B cell (primary cell): ENCODE measurements at regions not wholly inside any gene's neighbourhood (a gene's known extent, or its start where the extent isn't known, plus 50 kb on each side); places are given as distances from the start of the nearest gene placed in this dataset.

Experiments
- ATAC-seq: fragments of 200-7000 bp; cut with Tn5 transposase; one replicate; pipeline ENCODE4 v1.10.0; 2021; ENCODE audit warnings: low read depth, mild to moderate bottlenecking, moderate number of reproducible peaks, moderate library complexity
- CTCF ChIA-PET: fragments of 350-600 bp; sonication (Branson Sonifier 250); formaldehyde crosslinking; loops from one replicate; lab custom pipeline; 2021; ENCODE audit warnings: antibody characterized with exemption, inconsistent platforms; lab: Charles Lee
- POLR2A ChIA-PET: fragments of 350-600 bp; sonication (Branson Sonifier 250); formaldehyde crosslinking; loops from one replicate; lab custom pipeline; 2021; ENCODE audit warnings: antibody characterized with exemption; lab: Charles Lee
- DNase-seq: peaks from one replicate; pipeline ENCODE4 v3.0.0; 2013
- H2AFZ ChIP-seq: 2 replicates; pipeline ENCODE4 v1.6.1; 2012; ENCODE audit warnings: mild to moderate bottlenecking, low read depth, low read length; ENCODE audit not compliant: insufficient read depth, poor library complexity, severe bottlenecking
- H3K27ac ChIP-seq, 2 donors: 1 replicate in 1 of 2; 2 replicates in 1 of 2; pipeline ENCODE4 v1.5.1; 2012 to 2013; ENCODE audit warnings: low read length in 2 of 2, mild to moderate bottlenecking in 2 of 2, moderate library complexity in 1 of 2
- H3K27me3 ChIP-seq, 4 experiments: fragments of 200-600 bp in 1 of 4; sonication (generic) in 1 of 4; replicated peaks in 1 of 4; 1 replicate in 2 of 4; 2 replicates in 2 of 4; pipeline versions ENCODE4 v1.6.1 to v1.7.0; 2013 to 2016; ENCODE audit warnings: low read length in 3 of 4, mild to moderate bottlenecking in 2 of 4, mixed read lengths in 1 of 4, moderate library complexity in 1 of 4; ENCODE audit not compliant: insufficient read depth in 4 of 4, control insufficient read depth in 3 of 4; ENCODE audit errors: control extremely low read depth in 1 of 4
- H3K36me3 ChIP-seq, 2 experiments: replicated peaks in 1 of 2; 1 replicate in 1 of 2; 2 replicates in 1 of 2; pipeline versions ENCODE4 v1.6.1 to v1.7.1; 2013; ENCODE audit warnings: low read length in 1 of 2; ENCODE audit not compliant: insufficient read depth in 2 of 2, control insufficient read depth in 1 of 2; ENCODE audit errors: control extremely low read depth in 1 of 2, extremely low read depth in 1 of 2
- H3K4me1 ChIP-seq, 2 donors: fragments of 200-600 bp in 1 of 2; sonication (generic) in 1 of 2; 1 replicate in 1 of 2; 2 replicates in 1 of 2; pipeline versions ENCODE4 v1.5.1 to v1.6.1; 2013 to 2017; ENCODE audit warnings: low read length in 2 of 2; ENCODE audit not compliant: control insufficient read depth in 2 of 2, insufficient read depth in 2 of 2
- H3K4me2 ChIP-seq: replicated peaks from 2 replicates; pipeline ENCODE3; 2012; ENCODE audit warnings: mild to moderate bottlenecking, low read depth, low read length; ENCODE audit not compliant: poor library complexity, severe bottlenecking
- H3K4me3 ChIP-seq, 5 experiments: fragments of 200-600 bp in 1 of 5; sonication (generic) in 1 of 5; 1 replicate in 3 of 5; 2 replicates in 2 of 5; pipeline versions ENCODE4 v1.5.1 to v1.7.0; 2011 to 2016; ENCODE audit warnings: low read length in 4 of 5, mild to moderate bottlenecking in 4 of 5, low read depth in 2 of 5, control low read depth in 1 of 5, moderate library complexity in 1 of 5; ENCODE audit not compliant: insufficient read depth in 1 of 5; ENCODE audit errors: control extremely low read depth in 1 of 5, extremely low read depth in 1 of 5
- H3K79me2 ChIP-seq: fragments of 200-600 bp; sonication (generic); one replicate; pipeline ENCODE4 v1.6.0; 2016; ENCODE audit warnings: low read length; ENCODE audit not compliant: control insufficient read depth, insufficient read depth
- H3K9ac ChIP-seq: fragments of 200-600 bp; sonication (generic); 2 replicates; pipeline ENCODE4 v1.6.1; 2017; ENCODE audit warnings: mild to moderate bottlenecking, low read length, moderate library complexity
- H3K9me3 ChIP-seq, 3 donors: one replicate each; pipeline versions ENCODE4 v1.6.1 to v1.7.1; 2013; ENCODE audit warnings: low read length in 2 of 3; ENCODE audit not compliant: control insufficient read depth in 2 of 3, insufficient read depth in 1 of 3; ENCODE audit errors: control extremely low read depth in 1 of 3
- H4K20me1 ChIP-seq: 2 replicates; pipeline ENCODE4 v1.6.0; 2012; ENCODE audit warnings: mild to moderate bottlenecking, low read length; ENCODE audit not compliant: insufficient read depth, control insufficient read depth, poor library complexity, severe bottlenecking
- H3K27ac Mint-ChIP-seq: one replicate; pipeline ENCODE4 v1.8.0; 2021; ENCODE audit warnings: mixed read lengths
- H3K27me3 Mint-ChIP-seq: one replicate; pipeline ENCODE4 v1.8.0; 2021; ENCODE audit warnings: mixed read lengths
- H3K4me1 Mint-ChIP-seq: one replicate; pipeline ENCODE4 v1.8.0; 2021; ENCODE audit warnings: mixed read lengths
- H3K4me3 Mint-ChIP-seq: one replicate; pipeline ENCODE4 v1.8.0; 2021; ENCODE audit warnings: mixed read lengths
- H3K9me3 Mint-ChIP-seq: one replicate; pipeline ENCODE4 v1.8.0; 2022; ENCODE audit warnings: mixed read lengths; ENCODE audit not compliant: insufficient read depth
- CTCF ChIP-seq: fragments of 200-600 bp; IDR thresholded peaks from one replicate; pipeline ENCODE4 v1.8.0; 2022; ENCODE audit warnings: antibody characterized with exemption, mild to moderate bottlenecking
- EZH2 ChIP-seq: IDR thresholded peaks from 2 replicates; pipeline ENCODE4 v1.6.1; 2012; ENCODE audit warnings: borderline replicate concordance, low read depth, mild to moderate bottlenecking, moderate library complexity, low read length; ENCODE audit not compliant: insufficient read depth, poor library complexity, severe bottlenecking
- WGBS: methylation state at CpG from one replicate; pipeline ENCODE4 v1.1.5; 2013; ENCODE audit warnings: missing lambda C conversion rate; ENCODE audit not compliant: insufficient coverage; 5-methylcytosine and 5-hydroxymethylcytosine counted together
- intact Hi-C: fragments of 100-400 bp; cut with micrococcal nuclease; formaldehyde crosslinking; loops from one replicate; pipeline ENCODE4 v1.10.0; 2022

- no peak overlapping the region for H3K9ac ChIP-seq
- H3K9me3 ChIP-seq: peaks cover 0 to 8% (median 0%) of the 10 kb centered on the region in 3 donors
- no peaks in the 10 kb centered on the region for H3K4me1 ChIP-seq
- Mint-ChIP-seq H3K27ac (no peak overlapping the region), H3K27me3 (peaks cover 5% of the 10 kb centered on the region), H3K4me3 (no peak overlapping the region), H3K4me1 (no peaks in the 10 kb centered on the region), H3K9me3 (peaks cover 2% of the 10 kb centered on the region)
- ChIA-PET CTCF (no interaction called here), POLR2A (no interaction called here)
- H3K27ac ChIP-seq: no peak overlapping the region
- H3K4me2 ChIP-seq: no peak overlapping the region
- H4K20me1 ChIP-seq: no peaks in the 10 kb centered on the region
- 45% methylated on average over 9 of the region's 10 CpGs for whole genome bisulfite sequencing
- H3K36me3 ChIP-seq: no peaks in the 10 kb centered on the region
- intact Hi-C loops: no loop called here
- ATAC-seq: no peak
- H3K27me3 ChIP-seq: peaks cover 0 to 3% (median 0%) of the 10 kb centered on the region in 4 experiments
- DNase-seq: no peak
- no peaks in the 10 kb centered on the region for H3K79me2 ChIP-seq
- no peak overlapping the region for H2AFZ ChIP-seq
- H3K4me3 ChIP-seq: no peak overlapping the region
- no peak for TF ChIP-seq EZH2
- TF ChIP-seq CTCF: no peak
These were observed 74.8 kb upstream of the GSC start for GRCh38 chr14:94844593-94845152.

GRCh38 chr14:94840467-94840866, 70.6 kb upstream of the GSC start:
- WGBS: 63% methylated on average over 5 of the region's 6 CpGs
- ChIA-PET CTCF (no interaction called here), POLR2A (no interaction called here)
- H3K27ac ChIP-seq: no peak overlapping the region
- Mint-ChIP-seq H3K4me3 (no peak overlapping the region), H3K4me1 (no peaks in the 10 kb centered on the region), H3K27me3 (peaks cover 5% of the 10 kb centered on the region), H3K9me3 (peaks cover under 1% of the 10 kb centered on the region), H3K27ac (no peak overlapping the region)
- TF ChIP-seq EZH2 (no peak), CTCF (no peak)
- no peak for DNase-seq
- no peaks in the 10 kb centered on the region for H3K27me3 ChIP-seq
- no peaks in the 10 kb centered on the region for H4K20me1 ChIP-seq
- H3K4me2 ChIP-seq: no peak overlapping the region
- H3K4me3 ChIP-seq: no peak overlapping the region
- H3K79me2 ChIP-seq: no peaks in the 10 kb centered on the region
- intact Hi-C loops: no loop called here
- no peaks in the 10 kb centered on the region for H3K4me1 ChIP-seq
- no peak overlapping the region for H2AFZ ChIP-seq
- no peak for ATAC-seq
- H3K36me3 ChIP-seq: no peaks in the 10 kb centered on the region
- no peaks in the 10 kb centered on the region for H3K9me3 ChIP-seq
- no peak overlapping the region for H3K9ac ChIP-seq
